ENCODE measurements at regions not wholly inside any gene's neighbourhood (a gene's known extent, or its start where the extent isn't known, plus 50 kb on each side); places are given as distances from the start of the nearest gene placed in this dataset.

DNA sequence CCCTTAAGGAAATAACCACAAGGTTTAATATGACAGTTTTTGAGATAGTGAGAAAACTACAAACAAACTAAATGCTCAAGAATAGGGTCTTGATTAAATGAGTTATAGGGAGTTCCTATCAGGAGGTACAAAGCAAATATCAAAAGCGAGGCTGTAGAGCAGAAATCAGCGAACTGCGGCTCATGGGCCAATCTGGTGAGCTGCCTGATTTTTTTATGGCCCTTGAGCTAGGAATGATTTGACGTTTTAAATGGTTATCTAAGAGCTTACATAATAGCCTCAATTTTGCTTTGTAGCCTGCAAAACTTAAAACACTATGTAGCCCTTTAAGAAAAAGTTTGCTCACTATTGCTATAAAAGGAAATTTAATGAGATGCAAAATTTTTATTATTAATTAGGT, 62.2 kb downstream of the XCL2 start:
- TF ChIP-seq POLR2A (IDR thresholded peaks at IDR 0.05; ENCODE audit: low read depth, low read length) (no peak), FOS (IDR thresholded peaks at IDR 0.05; ENCODE audit: low read depth, low read length) (no peak), BHLHE40 (IDR thresholded peaks at IDR 0.05; ENCODE audit: low read depth, low read length) (no peak), RAD21 (IDR thresholded peaks at IDR 0.05; ENCODE audit: low read length) (no peak)
- TF ChIP-seq, protein P1, sequence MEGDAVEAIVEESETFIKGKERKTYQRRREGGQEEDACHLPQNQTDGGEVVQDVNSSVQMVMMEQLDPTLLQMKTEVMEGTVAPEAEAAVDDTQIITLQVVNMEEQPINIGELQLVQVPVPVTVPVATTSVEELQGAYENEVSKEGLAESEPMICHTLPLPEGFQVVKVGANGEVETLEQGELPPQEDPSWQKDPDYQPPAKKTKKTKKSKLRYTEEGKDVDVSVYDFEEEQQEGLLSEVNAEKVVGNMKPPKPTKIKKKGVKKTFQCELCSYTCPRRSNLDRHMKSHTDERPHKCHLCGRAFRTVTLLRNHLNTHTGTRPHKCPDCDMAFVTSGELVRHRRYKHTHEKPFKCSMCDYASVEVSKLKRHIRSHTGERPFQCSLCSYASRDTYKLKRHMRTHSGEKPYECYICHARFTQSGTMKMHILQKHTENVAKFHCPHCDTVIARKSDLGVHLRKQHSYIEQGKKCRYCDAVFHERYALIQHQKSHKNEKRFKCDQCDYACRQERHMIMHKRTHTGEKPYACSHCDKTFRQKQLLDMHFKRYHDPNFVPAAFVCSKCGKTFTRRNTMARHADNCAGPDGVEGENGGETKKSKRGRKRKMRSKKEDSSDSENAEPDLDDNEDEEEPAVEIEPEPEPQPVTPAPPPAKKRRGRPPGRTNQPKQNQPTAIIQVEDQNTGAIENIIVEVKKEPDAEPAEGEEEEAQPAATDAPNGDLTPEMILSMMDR (conservative IDR thresholded peaks at IDR 0.05; ENCODE audit: low read depth, low read length): no peak
- TF ChIP-seq, protein P2, sequence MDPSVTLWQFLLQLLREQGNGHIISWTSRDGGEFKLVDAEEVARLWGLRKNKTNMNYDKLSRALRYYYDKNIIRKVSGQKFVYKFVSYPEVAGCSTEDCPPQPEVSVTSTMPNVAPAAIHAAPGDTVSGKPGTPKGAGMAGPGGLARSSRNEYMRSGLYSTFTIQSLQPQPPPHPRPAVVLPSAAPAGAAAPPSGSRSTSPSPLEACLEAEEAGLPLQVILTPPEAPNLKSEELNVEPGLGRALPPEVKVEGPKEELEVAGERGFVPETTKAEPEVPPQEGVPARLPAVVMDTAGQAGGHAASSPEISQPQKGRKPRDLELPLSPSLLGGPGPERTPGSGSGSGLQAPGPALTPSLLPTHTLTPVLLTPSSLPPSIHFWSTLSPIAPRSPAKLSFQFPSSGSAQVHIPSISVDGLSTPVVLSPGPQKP (IDR thresholded peaks at IDR 0.05; ENCODE audit: borderline replicate concordance, low read depth, low read length): no peak
